ENCODE measurements at regions not wholly inside any gene's neighbourhood (a gene's known extent, or its start where the extent isn't known, plus 50 kb on each side); places are given as distances from the start of the nearest gene placed in this dataset.

GRCh38 chr1:38500891-38501290 is 358.7 kb downstream of the RRAGC start:
- TF ChIP-seq TAF1 (IDR thresholded peaks at IDR 0.05; ENCODE audit: borderline replicate concordance, insufficient read depth, low read length): no peak
- no peak for TF ChIP-seq POLR2AphosphoS5 (IDR thresholded peaks at IDR 0.05; ENCODE audit: low read depth, low read length)
- no peak for TF ChIP-seq SIN3A (IDR thresholded peaks at IDR 0.05; ENCODE audit: borderline replicate concordance, insufficient read depth, low read length)
- TF ChIP-seq FOXP2 (optimal IDR thresholded peaks at IDR 0.05; ENCODE audit: borderline replicate concordance, extremely low read depth, extremely low read length, insufficient read depth): no peak

All from PFSK-1 (cell line).